Left colon (tissue), 2 donors: ENCODE measurements at regions not wholly inside any gene's neighbourhood (a gene's known extent, or its start where the extent isn't known, plus 50 kb on each side); places are given as distances from the start of the nearest gene placed in this dataset.

Experiments
- ATAC-seq: fragments of 200-7000 bp; cut with Tn5 transposase; one replicate; pipeline ENCODE4 v1.9.1; 2020; ENCODE audit warnings: mild to moderate bottlenecking, moderate library complexity
- DNase-seq, 2 donors: peaks; one replicate each; pipeline ENCODE4 v3.0.0-alpha.2; 2020
- intact Hi-C, 2 donors: fragments of 100-400 bp; cut with DNase I in 1 of 2; cut with micrococcal nuclease in 1 of 2; formaldehyde crosslinking; loops; one replicate each; pipeline versions ENCODE4 v1.11.2 to v1.14.0; 2022; cut with DNase I, micrococcal nuclease
- donor health status: DM: no; HTN: no; CAD: no.
- donor health status: DM: yes; HTN: yes; CAD: no.

DNA sequence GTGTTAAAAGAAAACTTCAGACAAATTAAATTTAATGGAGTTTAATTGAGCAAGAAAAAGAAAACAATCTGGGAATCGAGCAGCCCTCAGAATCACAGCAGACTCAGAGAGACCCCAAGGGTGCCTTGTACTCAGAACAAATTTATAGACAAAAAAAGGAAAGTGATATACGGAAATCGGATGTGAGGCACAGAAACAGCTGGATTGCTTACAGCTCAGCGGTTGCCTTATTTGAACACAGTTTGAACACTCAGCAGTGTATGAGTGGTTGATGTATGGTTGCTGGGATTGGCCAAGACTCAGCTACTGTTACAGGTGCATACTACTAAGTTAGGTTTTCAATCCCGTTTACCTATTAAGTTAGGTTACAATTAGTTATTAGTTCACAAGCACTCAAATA lies 103.8 kb upstream of the LYZL1 start:
- intact Hi-C loops: no loop called here
- no peak for ATAC-seq
- DNase-seq: no peak

DNA sequence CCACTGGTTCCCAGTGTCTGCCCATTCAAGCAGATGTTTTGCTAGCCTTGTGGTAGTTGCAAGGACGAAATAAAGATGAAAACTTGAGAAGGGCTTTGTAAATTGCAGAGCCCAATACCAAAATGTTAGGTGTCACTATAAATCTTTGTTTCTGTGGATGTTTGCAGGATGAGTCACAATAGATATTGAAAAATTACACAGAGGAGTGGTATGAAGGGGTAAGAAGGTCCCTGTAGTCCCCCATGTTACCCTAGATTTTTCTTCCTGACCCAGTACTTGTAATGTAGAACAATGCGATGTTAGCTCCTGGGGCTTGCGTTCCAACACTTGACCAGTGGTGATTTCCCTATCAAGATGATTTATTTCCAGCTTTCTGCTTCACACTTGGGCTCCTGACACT lies 102.6 kb upstream of the LYZL1 start:
- DNase-seq: no peak
- no peak for ATAC-seq
- intact Hi-C loops: no loop called here

DNA sequence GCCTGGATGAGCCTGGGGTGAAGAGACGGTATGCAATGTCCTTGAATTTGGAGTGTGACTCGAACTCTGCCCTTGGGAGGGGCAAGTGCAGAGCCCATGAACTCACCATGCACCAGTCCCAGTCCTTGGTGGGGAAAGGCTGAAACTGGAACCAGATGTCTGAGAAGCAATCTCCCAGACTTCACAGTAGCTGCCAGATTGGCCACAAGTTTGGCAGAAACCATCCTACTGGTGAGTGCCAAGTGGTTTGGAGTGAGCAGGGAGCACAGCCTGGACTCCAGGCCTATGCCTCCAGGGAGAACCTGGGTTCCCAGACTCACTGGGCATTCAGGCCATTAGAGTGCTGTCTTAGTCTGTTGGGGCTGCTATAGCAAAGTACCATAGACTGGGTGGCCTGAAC lies 99.6 kb upstream of the LYZL1 start:
- no peak for DNase-seq
- ATAC-seq: no peak
- intact Hi-C loops: no loop called here

DNA sequence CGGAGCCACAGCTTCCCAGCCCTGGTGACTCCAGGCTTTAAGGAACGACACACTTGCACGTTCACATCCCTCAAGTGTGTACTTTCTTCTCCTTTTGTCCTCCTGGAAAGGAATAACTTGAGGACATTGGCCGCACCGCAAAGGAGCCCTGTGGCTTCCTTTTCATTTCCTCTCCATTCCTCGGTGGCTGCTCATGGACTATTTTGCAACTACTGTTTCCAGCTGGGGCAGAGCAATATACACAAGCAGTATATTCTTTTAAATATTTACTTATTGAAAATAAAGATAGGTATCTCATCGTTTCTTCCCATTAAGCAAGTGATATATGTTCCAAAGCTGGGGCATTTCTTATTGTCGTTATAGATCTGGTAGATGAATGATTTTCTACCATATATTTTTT lies 97.2 kb upstream of the LYZL1 start:
- no peak for ATAC-seq
- intact Hi-C loops: no loop called here
- no peak for DNase-seq

DNA sequence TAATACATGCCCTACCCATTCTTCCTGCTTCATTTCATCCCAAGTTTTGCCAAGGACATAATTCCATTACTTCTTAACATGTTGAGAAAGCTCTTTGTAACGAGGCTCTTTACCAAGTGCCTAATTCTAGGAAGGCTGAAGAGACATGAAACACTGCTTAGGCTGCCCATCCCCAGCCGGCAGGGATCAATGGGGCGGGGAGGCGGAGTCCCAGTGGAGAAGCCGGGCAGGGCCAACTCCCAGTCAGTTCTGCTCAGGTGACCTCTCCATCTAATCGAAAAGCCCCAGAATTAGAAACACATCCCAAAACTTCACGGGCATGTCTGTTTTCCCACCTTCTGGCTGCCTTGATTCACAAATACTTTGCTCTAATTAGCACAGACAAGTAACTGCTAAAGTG lies 89.5 kb upstream of the LYZL1 start:
- ATAC-seq (no peak), DNase-seq (no peak)
- intact Hi-C loops: no loop called here

DNA sequence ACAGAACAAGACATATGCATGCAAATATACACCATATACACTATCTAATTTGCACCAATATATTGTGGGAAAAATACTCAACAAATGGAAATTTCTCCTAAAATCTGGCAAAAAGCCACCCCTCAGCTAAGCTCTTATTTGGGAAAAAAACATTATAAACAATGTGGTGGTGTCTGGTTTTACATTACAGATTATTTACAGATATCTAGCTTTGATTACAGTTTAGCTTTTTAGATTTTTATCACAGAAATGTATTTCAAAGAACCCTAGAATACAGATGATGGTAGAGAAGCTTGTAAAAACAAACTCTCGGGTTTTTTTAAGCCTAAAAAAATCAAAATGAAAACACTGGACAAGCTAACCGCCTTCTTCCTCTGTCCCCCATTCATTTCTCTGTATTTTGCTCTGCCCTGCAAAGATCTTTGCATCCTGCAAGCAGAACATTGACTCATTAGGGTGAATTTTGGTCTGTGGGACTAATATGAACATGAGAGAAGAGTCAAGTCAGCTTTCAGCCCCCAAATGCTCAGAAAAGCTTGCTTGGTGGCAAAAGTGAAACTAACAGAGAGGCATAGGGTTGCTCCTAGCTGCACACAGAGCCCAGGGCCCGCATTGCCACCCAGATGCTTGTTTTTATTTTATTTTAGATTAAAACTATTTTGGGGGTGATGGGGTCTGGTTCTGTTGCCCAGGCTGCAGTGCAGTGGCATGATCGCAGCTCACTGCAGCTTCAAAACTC lies 88.8 kb upstream of the LYZL1 start:
- intact Hi-C loops: no loop called here
- DNase-seq (no peak), ATAC-seq (no peak)

DNA sequence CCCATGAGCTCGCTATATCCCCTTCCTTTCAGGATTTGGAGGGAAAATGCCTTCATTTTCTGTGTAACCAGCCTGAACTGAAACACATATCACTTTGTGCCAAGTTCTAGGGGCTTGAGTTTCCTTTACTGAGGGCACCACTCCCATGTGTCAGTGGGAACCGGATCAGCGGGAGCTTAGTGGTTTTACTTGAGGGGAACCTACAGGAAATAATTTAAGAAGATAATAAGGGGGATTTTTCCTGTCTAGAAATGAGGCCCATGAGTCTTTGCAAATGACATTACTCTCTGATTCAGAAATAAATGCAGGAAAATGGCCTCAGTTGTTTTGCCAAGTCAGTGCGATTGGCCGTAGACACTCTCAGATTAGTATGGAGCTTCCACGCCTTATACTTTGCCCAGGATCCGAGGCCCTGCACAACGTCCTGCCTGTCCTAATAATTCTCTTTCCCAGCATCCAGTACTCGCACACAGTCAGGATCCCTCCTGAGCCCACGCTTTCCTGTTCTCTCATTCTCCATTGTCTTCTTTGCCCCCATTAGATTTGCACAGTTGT lies 86.4 kb upstream of the LYZL1 start:
- ATAC-seq: no peak
- no peak for DNase-seq
- intact Hi-C loops: no loop called here

DNA sequence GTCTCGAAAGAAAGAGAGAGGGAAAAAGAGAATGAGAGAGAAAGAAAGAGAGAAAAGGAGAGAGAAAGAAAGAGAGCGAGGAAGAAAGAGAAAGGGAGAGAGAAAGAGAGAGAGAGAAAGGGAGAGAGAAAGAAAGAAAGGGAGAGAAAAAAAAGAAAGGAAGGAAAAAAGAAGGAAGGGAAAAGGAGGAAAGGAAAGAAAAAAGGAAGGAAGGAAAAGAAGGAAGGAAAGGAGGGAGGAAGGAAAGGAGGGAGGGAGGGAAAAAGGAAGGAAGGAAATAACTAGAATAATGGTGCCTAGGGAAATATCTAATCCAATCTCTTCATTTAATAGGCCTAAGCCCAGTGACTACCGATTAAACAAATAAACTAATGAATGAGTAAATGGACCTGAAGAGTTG lies 85.4 kb upstream of the LYZL1 start:
- intact Hi-C loops: no loop called here
- ATAC-seq (no peak), DNase-seq (no peak)

DNA sequence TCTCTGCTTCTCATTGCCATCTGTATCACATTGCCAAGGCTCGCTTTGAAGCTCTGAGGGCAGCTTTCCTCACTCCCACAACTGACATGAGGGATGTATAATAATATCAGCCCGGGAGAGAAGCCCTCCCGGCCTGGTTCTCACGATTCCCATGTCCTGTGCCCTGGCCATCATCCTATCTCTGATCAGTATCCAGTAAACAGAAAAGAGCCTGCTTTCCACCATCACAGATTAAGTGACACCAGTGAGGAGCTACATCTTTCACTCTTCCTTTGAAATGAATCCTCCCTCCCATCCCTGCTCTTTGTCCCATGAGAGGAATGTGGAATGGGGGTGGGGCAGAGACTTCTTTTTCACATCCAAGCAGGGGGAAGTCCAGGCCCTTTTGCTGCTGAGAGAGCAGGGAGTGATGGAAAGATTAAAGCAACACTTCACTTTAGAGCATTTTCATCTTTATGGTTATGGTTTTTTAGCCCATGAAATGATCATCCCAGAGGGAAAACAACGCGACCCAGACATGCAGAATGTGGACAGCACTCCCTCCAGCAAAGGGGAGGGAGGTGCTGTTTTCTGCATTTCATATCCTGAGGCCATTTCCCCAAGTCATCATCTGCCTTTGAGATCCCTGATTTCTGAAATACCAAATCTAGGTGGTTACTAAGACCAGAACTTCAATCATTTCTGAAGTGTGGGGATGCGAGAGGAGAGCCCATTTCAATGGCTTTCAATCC lies 84.6 kb upstream of the LYZL1 start:
- ATAC-seq: no peak
- intact Hi-C loops: no loop called here
- DNase-seq: no peak

DNA sequence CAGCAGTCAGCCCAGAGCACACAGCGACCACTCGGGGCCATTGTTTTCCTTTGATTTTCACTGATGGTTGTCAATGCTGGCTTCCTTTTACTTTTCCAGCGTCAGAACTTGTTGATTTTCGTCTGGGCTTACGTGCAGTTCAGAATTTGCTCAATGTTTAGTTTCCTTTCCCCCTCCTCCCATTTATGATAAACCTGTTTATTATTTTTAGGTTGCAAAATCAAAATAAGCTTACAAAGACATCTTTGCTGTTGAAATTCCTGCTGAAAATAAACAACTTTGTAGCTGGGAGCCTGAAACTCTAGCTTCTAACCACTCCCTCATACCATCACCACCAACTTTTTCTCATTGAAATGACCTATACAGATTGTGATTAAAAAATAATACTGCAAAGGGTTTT lies 83.1 kb upstream of the LYZL1 start:
- DNase-seq: no peak
- intact Hi-C loops: no loop called here
- ATAC-seq: no peak

DNA sequence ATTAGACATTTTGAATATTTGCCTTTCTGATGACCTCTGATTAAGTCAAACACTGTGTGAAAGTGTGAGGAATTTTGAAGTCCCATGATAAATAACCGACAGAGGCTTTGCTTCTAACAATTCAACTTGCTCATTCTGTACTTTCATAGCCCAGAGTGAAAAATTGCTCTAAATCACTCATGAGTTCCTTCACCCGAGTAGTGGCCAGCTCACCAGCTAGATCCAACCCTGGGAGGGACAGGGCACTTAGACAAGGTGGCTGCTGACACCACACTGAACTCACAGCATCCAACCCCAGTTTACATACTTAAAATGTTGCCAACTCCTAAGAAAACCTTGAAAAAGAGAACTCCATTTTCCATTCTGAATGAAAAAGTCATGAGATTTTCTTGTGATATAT lies 80.0 kb upstream of the LYZL1 start:
- intact Hi-C loops: no loop called here
- no peak for DNase-seq
- no peak for ATAC-seq

DNA sequence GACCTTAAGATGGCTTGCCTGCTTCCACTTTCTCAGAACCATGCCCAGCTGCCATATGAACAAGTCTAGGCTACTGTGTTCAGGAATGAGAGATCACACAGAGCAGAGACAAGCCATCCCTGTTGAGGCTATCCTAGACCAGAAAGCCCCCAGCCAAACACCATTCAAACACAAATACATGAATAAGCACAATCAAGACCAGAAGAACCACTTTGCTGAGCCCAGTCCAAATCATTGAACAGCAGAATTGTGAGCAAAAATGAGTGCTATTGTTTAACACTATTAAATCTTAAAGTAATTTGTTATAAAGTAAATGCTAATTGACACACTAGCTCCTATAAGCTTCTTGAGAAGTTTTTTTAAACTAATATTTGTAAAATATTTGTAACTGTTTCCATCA lies 79.0 kb upstream of the LYZL1 start:
- ATAC-seq (no peak), DNase-seq (no peak)
- intact Hi-C loops: no loop called here

DNA sequence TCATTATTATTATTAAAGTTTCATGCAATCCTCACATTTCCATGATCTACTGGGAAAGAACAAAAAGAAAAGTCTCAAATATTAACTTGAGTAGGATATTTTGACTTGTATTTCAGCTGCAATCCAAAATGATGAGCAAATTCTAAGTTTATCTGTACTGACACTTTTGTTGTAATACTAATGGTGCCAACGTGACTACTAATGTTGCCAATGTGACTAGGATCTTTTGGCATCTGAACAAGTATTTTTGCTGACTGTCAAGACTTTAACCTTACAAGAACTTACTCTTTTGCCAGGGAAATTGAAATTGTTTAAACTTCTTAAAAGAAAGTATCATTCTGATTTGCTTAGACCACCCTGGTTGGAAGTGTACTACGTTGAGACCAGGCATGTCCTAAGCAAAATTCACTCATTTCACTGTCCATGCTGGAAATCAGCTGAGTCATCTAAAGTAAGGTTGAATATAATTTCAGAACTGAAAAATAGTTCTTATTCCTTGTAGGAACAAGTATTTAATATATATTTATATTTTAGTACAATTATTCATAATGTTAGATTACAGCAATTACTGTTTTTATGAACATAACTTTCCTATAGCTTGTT lies 78.5 kb upstream of the LYZL1 start:
- intact Hi-C loops: no loop called here
- ATAC-seq: no peak
- DNase-seq: no peak

DNA sequence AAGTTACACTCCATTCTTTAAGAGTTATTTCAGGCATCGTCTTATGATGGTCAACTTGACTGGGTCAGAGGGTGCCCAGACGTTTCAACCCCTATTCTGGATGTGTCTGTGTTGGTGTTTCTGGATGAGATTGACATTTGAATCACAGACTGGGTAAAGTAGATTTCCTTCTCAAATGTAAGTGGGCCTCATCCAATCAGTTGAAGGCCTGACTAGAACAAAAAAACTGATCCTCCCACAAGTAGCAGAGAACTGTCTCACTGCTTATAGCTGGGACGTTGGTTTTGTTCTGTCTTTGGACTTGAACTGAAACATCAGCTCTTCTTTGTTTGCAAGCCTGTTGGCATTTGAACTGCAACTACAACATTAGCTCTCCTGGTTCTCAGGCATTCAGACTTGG lies 76.3 kb upstream of the LYZL1 start:
- intact Hi-C loops: no loop called here
- DNase-seq (no peak), ATAC-seq (no peak)

DNA sequence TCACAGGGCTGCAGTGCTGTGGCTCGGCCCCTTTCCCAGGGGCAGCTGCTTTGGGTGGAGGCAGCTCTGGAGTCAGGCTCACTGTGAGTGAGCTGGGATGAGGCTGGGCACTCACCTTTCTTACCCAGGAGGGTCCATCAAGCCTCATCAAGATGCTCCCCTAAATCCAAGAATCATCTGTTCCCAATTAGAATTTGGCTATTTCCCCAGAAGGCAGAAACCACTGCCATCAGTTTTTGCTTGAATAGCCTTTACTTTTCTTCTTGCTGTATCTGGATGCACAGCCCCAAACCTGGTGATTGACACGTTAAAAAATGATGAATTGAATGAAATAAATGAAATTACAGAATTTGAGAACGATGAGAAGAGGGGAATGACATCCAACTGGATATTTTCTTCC lies 74.3 kb upstream of the LYZL1 start:
- intact Hi-C loops: no loop called here
- ATAC-seq (no peak), DNase-seq (no peak)

DNA sequence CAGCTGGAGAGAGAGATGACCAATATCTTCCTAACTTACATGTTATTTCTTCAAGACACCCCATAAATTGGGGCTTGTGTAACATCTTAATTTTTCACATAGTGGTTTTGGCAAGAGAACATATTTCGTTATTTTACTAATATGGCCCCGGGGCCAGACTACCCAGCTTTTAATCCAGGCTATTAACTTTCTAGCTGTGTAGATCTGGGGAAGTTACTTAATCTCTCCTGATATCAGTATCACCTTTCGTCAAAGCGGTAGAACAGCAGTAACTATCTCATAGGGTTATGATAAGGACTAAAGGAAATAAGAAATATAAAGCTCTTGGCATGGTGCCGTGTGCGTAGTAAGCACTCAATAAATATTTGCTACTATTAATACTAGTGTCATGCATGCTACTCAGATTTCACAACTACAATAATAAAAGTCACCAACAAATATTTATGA lies 71.6 kb upstream of the LYZL1 start:
- DNase-seq: no peak

DNA sequence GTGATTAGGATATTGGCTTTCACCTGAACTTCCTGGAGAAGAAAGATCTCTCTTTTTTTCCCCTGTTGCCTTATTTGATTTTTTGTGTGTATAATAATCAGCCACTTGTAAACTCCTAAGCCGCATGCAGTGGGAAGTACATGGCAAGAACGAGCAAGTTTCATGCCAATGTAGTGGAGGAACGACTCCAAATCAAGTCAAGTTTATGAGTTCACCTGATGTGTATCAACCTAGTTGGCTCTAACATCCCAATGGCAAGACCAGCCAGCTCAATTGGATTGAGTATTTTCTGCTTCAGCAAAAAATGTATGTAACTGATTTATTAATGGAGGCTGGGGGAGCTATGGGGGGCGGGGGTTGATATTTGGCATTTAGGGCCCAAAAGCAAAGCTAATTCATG lies 65.5 kb upstream of the LYZL1 start:
- intact Hi-C loops: no loop called here
- ATAC-seq (no peak), DNase-seq (no peak)

More for the DNA sequence above, 71.6 kb upstream of the LYZL1 start:
- intact Hi-C loops: no loop called here
- no peak for ATAC-seq

DNA sequence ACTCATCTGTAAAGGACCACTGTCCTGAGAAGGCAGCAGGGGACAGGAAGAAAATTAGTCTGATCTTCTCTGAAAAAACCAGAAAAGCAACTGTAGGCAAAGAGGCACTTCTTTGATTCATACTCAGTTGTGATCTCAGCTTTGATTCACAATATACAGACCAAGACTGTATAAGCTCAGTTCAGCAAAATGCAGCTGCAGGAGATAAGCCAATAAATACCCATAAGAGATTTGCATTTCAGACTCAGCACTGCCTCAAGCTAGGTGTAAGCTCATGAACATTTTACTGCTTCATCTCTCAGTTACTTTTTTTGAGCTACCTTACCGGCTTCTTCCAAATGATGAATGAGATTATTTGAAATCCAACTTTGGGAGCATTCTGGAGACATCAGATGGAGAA lies 64.2 kb upstream of the LYZL1 start:
- ATAC-seq: no peak
- intact Hi-C loops: no loop called here
- no peak for DNase-seq

DNA sequence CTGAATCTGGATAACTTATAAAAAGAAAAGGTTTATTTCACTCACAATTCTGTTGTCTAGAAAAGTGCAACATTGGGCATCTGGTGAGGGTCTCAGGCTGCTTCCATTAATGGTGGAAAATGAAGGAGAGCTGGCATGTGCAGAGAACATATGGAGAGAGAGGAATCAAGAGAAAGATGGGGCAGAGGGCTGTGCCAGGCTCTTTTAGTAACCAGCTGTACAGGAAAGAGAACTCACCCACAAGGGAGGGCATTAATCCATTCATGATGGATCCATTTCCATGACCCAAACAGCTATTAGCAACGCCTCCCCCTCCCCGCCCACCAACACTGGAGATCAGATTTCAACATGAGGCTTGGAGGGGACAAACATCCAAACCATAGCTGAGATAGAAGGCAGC lies 61.7 kb upstream of the LYZL1 start:
- intact Hi-C loops: no loop called here
- ATAC-seq (no peak), DNase-seq (no peak)

DNA sequence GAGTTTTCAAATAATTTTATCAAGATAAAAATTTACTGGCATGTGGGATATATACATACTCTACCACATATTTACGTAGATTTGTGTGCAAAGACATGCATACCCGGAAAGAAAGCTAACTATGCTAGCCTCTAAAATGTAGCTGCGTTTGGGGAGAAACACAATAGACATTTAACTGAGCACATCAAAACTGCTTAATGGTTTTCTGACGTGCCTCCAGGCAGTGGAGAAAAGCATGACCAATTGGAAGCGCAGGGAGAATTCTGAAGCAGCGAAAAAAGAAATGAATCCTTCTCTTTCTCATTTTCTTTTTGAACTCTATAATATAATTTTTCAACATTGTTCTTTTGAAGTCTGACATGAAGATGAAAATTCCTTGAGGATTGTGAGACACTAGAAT lies 60.3 kb upstream of the LYZL1 start:
- intact Hi-C loops: no loop called here
- ATAC-seq: no peak
- no peak for DNase-seq
